Stimulated activated CD4-positive, alpha-beta T cell treated with anti-CD3 and anti-CD28 coated beads, Interleukin-4, amount 100 ng/mL, for 48 hours (primary cell): ENCODE measurements at regions not wholly inside any gene's neighbourhood (a gene's known extent, or its start where the extent isn't known, plus 50 kb on each side); places are given as distances from the start of the nearest gene placed in this dataset.

Source experiments
- DNase-seq, 2 donors: peaks; one replicate each; pipeline ENCODE4 v3.0.0-alpha.2; 2020; ENCODE audit warnings: low read depth in 2 of 2

DNA sequence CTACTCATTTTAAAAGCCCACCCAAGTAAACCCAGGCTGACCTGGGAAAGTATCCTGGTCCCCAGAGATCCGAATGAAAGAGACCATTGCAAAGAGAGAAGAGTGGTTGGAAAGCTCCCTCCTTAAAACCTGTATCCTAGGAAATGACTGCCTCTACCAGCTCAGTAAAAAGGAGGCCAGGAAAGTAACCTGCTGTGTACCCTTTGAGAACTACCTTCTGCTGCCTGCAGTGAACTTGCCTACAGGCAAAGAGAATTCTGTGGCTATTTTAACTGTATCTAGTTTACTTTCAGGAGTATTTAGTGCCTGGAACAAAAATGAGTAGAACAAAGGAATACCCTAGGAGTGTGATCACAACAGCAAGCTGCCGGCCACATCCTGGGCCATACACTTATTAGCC is 641.7 kb upstream of the NRXN1 start:
- DNase-seq = no peak

GRCh38 chr2:51667679-51668078 is 635.7 kb upstream of the NRXN1 start:
- no peak for DNase-seq

- DNase-seq = no peak
These were observed 630.3 kb upstream of the NRXN1 start for GRCh38 chr2:51662187-51662586.

GRCh38 chr2:51657849-51658248 is 625.9 kb upstream of the NRXN1 start:
- DNase-seq = no peak

DNA sequence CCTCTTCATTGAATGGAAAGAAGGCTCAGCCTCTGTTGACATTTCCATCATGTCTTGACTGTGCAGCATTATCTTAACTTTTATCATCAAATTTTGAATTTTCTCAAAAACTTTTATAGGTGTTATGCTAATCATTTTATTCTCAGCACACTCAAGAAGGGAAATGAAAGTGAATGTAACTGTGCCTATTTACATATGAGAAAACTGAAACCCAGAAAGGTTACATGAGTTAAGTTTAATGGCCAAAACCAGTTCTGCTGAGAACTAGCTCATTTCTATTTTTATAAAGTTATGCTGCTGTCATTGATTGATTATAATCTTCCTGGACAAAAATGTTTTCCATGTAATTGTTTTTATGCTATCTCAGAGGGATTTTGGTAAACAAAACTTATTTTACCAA is 618.8 kb upstream of the NRXN1 start:
- no peak for DNase-seq

DNA sequence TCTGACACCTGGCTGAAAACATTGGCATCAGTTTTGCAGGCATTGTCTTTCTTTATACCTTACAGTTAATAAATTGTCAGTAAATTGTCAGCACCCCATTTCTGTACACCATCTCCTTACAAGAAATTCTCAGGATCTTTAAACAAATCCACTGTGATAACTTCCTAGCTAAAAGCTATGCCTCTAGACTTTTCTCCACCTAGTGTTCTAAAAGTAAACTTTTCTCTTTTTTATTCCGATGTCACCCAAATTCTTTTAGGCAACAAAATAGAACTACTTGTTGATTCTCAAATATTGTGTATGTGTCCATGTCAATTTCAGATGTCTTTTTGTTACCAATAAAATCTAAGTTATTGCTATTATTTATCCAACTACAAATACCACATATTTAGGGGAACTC is 617.4 kb upstream of the NRXN1 start:
- no peak for DNase-seq

GRCh38 chr2:51638811-51639210 is 606.9 kb upstream of the NRXN1 start:
- no peak for DNase-seq

DNA sequence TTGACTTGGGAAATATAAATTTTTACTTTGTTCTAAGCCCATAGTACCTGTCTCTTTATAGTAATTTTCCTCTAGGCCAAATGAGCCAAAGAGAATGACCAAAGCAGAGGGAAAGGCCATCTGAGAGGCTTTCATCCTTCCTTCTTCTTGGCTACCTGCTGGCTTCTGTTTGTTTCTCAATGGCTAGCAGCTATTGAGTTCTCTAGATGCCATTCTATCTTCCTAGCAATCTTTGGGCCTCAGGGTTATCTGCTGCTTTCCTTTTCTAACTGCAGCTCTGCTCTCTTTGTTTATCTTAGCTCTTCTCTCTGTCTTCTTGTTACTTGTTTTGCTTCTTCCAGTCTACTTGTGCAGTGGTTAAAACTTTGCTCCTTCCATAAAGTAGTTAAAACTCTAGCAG is 601.1 kb upstream of the NRXN1 start:
- DNase-seq = no peak

DNA sequence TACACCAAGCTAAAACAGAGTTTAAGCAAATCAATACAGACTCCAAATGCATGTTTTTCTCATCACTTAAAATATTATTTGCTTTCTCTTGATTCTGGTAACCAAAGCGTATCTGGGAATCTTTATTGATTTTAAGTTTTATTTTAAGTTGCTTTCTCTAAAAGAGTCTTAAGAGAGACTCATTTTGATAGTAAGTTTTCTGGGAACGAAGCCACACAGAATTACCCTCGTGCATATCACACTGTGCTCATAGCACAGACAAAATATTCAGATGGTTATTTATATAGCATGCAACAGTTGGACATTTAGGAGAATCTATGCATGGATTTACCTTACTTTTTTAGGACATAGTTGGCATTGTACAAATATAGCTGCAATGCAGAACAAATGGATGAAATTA is 597.5 kb upstream of the NRXN1 start:
- no peak for DNase-seq

GRCh38 chr2:51628917-51629316 is 597.0 kb upstream of the NRXN1 start:
- no peak for DNase-seq

DNA sequence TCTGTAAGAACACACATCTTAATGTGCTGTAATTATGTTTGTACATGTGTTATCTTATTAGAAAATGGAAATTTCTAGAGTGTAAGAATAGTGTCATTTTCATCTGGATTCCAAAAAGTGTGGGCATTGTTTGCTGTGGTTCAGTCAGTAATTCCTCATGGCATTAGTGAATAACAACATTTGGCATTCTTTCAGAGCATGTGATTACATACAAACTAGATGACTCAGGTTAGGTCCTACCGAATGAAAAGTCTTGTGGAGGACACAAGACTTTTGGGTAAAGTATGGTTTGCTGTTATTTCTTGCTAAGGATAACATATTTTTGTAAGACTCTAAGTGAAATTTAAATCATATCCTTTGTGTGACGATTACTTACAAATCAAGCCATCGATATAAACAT is 593.1 kb upstream of the NRXN1 start:
- DNase-seq = no peak

DNA sequence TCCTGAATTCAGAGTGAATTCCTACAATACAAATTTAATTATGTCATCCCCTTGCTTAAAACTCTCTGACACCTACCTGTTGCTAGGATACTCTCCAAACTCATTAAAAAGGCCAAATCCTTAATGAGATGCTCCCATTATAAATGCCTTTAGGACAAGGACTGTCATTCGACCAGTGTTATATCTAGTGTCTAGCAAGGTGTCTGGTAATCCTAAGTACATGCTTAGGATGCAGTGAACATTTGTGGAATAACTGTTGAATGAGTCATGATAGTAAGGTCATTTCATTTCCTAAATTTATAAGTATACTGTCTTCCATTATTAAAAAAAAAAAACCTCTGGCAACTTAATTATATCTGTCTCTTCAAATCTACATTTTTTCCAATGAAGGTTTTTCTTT is 588.9 kb upstream of the NRXN1 start:
- no peak for DNase-seq

DNA sequence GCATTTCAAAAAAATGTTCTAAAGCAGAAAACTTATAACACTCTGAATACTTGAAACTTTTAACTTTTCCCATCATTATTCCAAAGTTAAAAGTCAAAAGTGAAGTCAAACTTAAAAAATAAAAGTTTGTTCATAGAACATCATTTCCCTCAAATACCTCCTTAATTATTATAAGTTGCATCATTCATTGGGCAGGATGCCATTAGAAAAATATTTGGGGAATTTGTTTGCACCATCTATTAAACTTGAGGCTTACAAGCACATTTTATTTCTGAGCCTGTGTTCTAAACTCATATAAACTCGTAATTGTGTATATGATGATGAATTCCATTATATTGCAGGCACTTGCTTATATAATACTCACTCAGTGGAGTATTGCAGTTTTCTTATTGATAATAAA is 588.0 kb upstream of the NRXN1 start:
- no peak for DNase-seq

DNA sequence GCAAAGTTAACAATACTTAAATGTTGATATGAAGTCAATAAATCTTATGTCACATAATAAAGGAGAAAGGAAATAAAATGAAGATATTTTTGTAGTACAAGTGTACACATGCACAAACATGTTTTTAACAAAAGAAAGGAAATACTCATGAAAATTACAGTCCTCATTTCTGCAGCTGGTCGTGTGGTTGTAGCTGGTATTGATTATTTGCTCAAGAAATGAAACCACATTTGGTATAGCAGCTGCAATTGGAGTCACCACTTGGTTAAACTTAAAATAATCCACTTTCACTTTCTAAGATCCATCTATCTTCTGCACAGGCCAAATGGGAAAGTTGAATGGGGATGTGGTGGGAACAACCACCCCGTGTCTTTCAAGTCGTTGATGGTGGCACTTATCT is 580.5 kb upstream of the NRXN1 start:
- no peak for DNase-seq

DNA sequence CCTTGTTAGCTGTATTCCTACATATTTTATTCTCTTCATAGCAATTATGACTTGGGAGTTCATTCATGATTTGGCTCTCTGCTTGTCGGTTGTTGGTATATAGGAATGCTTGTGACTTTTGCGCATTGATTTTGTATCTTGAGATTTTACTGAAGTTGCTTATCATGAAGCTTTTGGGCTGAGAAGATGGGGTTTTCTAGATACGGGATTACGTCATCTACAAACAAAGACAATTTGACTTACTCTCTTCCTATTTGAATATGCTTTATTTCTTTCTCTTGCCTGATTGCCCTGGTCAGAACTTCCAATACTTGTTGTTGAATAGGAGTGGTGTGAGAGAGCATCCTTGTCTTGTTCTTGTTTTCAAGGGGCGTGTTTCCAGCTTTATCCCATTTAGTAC is 569.8 kb upstream of the NRXN1 start:
- no peak for DNase-seq

DNA sequence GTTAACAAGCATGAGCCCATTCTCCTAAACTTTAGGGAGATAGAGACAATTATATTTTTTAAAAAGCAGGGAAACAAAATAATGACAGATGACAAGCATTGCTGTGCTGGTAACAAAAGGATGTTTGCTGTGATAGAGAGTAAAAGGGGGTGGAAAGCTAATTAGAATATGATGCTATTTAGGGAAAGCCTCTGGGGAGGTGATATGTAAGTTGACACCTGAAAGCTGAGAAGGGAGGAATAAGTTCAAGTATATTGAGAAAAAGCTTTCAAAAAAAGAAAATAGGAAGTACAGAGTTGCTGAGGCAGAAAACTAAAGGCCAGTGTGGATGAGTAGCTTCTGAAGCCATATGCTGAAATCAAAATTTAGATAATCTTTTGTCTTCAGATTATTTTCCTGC is 565.2 kb upstream of the NRXN1 start:
- no peak for DNase-seq

GRCh38 chr2:51595836-51596235 is 563.9 kb upstream of the NRXN1 start:
- DNase-seq = no peak

DNA sequence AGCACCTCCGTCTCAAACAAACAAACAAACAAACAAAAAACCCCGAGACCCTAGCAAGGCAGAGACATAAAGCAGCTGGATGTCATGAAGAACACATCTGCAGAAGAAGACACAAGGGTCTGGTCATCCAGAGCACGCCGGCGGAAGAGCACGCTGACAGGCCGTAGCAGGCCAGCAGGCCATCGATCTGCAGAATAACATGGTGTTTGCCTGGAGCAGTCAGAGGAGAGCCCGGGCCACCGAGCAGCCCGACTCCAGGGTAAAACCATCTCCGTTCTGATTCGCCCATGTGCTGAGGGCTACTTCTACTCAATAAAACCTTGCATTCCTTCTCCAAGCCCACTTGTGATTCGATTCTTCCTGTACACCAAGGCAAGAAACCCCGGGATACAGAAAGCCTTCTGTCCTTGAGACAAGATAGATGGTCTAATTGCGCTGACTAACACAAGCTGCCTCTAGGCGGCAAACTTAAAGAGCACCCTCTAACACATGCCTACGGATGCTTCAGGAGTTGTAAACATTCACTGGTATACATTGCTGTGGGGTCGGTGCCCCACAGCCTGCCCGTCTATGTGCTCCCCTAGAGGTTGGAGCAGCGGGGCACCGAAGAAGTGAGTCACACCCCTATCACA is 549.8 kb upstream of the NRXN1 start:
- DNase-seq = no peak

DNA sequence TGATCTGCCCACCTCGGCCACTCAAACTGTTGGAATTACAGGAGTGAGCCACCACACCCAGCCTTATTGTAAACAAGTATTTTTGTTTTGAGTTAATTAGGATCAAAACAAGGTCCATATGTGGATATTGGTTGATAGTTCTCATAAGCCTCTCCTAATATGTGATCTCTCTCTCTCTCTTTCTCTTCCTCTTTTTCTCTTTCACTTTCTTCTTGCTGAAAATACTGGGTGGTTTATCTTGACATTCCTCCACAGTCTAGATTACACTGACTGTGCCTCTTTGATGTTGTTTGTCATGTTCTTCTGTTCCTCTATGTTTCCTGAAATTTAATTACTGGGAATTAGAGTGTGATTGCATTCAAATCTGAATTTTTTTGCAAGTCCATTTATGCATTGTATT is 547.5 kb upstream of the NRXN1 start:
- no peak for DNase-seq

DNA sequence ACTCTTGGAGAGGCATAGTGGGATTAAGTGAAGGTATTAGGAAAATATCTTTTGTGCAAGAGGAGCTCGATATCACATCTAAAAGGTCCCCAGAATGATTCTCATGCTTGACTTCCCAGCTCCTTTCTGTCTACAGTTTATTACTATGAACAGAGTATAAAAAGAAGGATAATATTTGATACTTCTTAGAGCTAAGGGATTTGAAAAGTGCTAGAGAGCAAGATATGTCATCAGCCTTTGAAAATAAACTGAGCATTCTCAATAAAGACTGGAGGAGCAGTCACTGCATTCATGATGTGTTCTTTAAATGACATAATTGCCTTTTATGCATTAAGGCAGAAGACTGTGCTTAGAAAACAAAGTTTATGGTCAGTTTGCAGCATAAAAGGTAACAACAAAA is 543.2 kb upstream of the NRXN1 start:
- DNase-seq = no peak

- DNase-seq = no peak
These were observed 527.1 kb upstream of the NRXN1 start for GRCh38 chr2:51559026-51559425.

DNA sequence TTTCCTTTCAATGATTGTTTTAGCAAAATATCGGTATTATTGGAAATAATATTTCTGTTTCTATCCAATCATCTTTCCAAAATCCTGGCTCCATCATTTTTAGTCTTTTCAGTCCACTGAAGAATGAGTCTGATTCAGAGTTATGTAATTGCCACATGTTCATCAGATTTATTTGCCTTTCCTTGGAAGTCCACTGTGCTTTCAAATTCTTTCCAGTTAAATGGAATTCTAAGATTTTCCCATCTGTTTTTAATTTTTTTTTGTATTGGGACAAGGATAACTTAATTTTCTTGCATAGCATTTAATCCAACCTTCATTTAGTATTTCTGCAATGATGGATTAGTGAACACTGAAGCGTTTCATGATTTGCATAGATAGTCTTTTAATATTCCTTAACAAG is 521.5 kb upstream of the NRXN1 start:
- DNase-seq = no peak

GRCh38 chr2:51535763-51536162 is 503.8 kb upstream of the NRXN1 start:
- DNase-seq = no peak

DNA sequence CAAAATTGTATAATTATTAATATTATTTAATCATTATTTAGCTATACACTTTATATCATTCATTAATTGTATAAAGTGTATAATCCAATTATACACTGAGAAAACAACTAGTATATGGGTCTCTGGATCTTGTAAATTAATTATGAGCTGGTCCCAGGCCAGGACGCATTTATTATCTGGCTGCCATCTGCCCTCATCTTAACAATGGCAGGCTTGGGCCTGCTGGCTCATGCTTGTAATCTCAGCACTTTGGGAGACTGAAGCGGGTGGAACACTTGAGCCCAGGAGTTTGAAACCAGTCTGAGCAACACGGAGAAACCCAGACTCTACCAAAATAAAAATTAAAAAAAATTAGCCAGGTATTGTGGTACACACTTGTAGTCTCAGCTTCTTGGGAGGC is 502.2 kb upstream of the NRXN1 start:
- DNase-seq = no peak

GRCh38 chr2:51528156-51528555 is 496.2 kb upstream of the NRXN1 start:
- DNase-seq = no peak
